K562 (cell line): ENCODE measurements at regions not wholly inside any gene's neighbourhood (a gene's known extent, or its start where the extent isn't known, plus 50 kb on each side); places are given as distances from the start of the nearest gene placed in this dataset.

Source experiments
- EGR1 ChIP-seq: fragments of 450-650 bp; conservative IDR thresholded peaks from 2 replicates; pipeline ENCODE4 v1.6.1; 2017; ENCODE audit warnings: mild to moderate bottlenecking
- GATA2 ChIP-seq: sonication (generic); formaldehyde crosslinking; IDR thresholded peaks from 2 replicates; pipeline ENCODE4 v1.4.0; 2020; ENCODE audit warnings: mild to moderate bottlenecking, missing genetic modification reagents
- NR2F6 ChIP-seq: fragments of 450-650 bp; formaldehyde crosslinking; IDR thresholded peaks from 2 replicates; pipeline ENCODE4 v1.4.0; 2020; ENCODE audit warnings: mild to moderate bottlenecking
- PHB ChIP-seq: fragments of 250-450 bp; sonication (Bioruptor Pico); IDR thresholded peaks from 2 replicates; pipeline ENCODE4 v1.5.0; 2021
- POLR2AphosphoS5 ChIP-seq: IDR thresholded peaks from 2 replicates; pipeline ENCODE4 v1.6.1; 2011; ENCODE audit warnings: mild to moderate bottlenecking, low read depth, low read length, moderate library complexity; ENCODE audit not compliant: control insufficient read depth, insufficient read depth
- SLC30A9 ChIP-seq: fragments of 250-450 bp; sonication (Bioruptor Pico); IDR thresholded peaks from 2 replicates; pipeline ENCODE4 v1.8.0; 2022; ENCODE audit warnings: mild to moderate bottlenecking, moderate library complexity
- YY1 ChIP-seq, 3 experiments: IDR thresholded peaks; 2 replicates each; pipeline ENCODE4 v1.6.1; 2011; ENCODE audit warnings: low read length in 2 of 3, mild to moderate bottlenecking in 2 of 3, moderate library complexity in 2 of 3, borderline replicate concordance in 1 of 3, control low read depth in 1 of 3, low read depth in 1 of 3; ENCODE audit not compliant: insufficient read depth in 3 of 3, insufficient replicate concordance in 2 of 3, control insufficient read depth in 1 of 3, insufficient read length in 1 of 3; ENCODE audit errors: extremely low read depth in 1 of 3
- ZFX ChIP-seq: sonication (generic); formaldehyde crosslinking; IDR thresholded peaks from 2 replicates; pipeline ENCODE4 v1.8.0; 2022; ENCODE audit warnings: mild to moderate bottlenecking, missing genetic modification reagents, moderate library complexity
- TF ChIP-seq, protein P1 (sequence below): conservative IDR thresholded peaks from 2 replicates; pipeline ENCODE4 v1.6.1; 2011; ENCODE audit warnings: low read depth, mild to moderate bottlenecking, low read length; ENCODE audit not compliant: control insufficient read depth
- TF ChIP-seq, protein P2 (sequence below): IDR thresholded peaks from 2 replicates; pipeline ENCODE4 v1.6.1; 2016; ENCODE audit warnings: missing genetic modification characterization, missing compliant biosample characterization
- TF ChIP-seq, protein P3 (sequence below), 3 experiments: IDR thresholded peaks in 2 of 3; conservative IDR thresholded peaks in 1 of 3; 2 replicates each; pipeline ENCODE4 v1.5.1; 2011 to 2012; ENCODE audit warnings: low read length in 3 of 3, mild to moderate bottlenecking in 3 of 3, control low read depth in 2 of 3, improper control_type of control experiment in 1 of 3, inconsistent platforms in 1 of 3, low read depth in 1 of 3, mixed read lengths in 1 of 3, moderate library complexity in 1 of 3; ENCODE audit not compliant: insufficient read depth in 2 of 3
- TF ChIP-seq, protein P4 (sequence below): fragments of 250-450 bp; sonication (Bioruptor Pico); IDR thresholded peaks from 2 replicates; pipeline ENCODE4 v1.8.0; 2022; ENCODE audit warnings: inconsistent platforms, mild to moderate bottlenecking, moderate library complexity, borderline replicate concordance

DNA sequence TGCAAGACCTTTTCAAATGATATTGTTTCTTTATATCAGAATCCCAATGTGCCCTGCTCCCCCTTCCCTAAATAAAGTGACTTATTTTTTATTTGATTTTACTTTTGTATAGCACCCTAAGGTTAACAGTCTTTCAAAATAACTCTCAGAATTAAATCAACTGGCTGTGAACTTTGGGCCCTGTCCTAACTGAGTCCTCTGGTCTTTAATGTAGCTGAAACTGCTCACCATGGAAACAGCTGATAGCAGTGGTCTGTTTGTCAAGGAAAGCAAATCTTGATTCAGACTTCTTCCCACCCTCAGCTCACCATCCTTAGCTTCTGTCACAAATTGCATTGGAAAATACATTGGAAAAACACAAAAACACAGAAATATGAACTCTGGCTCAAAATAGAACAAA lies 105.2 kb upstream of the PRPS1L1 start:
- TF ChIP-seq, protein P1, sequence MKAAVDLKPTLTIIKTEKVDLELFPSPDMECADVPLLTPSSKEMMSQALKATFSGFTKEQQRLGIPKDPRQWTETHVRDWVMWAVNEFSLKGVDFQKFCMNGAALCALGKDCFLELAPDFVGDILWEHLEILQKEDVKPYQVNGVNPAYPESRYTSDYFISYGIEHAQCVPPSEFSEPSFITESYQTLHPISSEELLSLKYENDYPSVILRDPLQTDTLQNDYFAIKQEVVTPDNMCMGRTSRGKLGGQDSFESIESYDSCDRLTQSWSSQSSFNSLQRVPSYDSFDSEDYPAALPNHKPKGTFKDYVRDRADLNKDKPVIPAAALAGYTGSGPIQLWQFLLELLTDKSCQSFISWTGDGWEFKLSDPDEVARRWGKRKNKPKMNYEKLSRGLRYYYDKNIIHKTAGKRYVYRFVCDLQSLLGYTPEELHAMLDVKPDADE, result no peak
- TF ChIP-seq PHB (CRISPR knock-in tag) (no peak), ZFX (CRISPR knock-in tag) (no peak), GATA2 (no peak), POLR2AphosphoS5 (no peak), SLC30A9 (CRISPR knock-in tag) (no peak), NR2F6 (no peak), EGR1 (no peak), YY1 (IDR thresholded peaks at IDR 0.05; ENCODE audit: borderline replicate concordance in 1 of 3, control insufficient read depth in 1 of 3, extremely low read depth in 1 of 3, insufficient read depth in 3 of 3, insufficient read length in 1 of 3, insufficient replicate concordance in 2 of 3, low read depth in 1 of 3, low read length in 2 of 3) (no peak)
- TF ChIP-seq, protein P2, sequence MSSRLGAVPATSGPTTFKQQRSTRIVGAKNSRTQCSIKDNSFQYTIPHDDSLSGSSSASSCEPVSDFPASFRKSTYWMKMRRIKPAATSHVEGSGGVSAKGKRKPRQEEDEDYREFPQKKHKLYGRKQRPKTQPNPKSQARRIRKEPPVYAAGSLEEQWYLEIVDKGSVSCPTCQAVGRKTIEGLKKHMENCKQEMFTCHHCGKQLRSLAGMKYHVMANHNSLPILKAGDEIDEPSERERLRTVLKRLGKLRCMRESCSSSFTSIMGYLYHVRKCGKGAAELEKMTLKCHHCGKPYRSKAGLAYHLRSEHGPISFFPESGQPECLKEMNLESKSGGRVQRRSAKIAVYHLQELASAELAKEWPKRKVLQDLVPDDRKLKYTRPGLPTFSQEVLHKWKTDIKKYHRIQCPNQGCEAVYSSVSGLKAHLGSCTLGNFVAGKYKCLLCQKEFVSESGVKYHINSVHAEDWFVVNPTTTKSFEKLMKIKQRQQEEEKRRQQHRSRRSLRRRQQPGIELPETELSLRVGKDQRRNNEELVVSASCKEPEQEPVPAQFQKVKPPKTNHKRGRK (tag), result no peak
- TF ChIP-seq, protein P3, sequence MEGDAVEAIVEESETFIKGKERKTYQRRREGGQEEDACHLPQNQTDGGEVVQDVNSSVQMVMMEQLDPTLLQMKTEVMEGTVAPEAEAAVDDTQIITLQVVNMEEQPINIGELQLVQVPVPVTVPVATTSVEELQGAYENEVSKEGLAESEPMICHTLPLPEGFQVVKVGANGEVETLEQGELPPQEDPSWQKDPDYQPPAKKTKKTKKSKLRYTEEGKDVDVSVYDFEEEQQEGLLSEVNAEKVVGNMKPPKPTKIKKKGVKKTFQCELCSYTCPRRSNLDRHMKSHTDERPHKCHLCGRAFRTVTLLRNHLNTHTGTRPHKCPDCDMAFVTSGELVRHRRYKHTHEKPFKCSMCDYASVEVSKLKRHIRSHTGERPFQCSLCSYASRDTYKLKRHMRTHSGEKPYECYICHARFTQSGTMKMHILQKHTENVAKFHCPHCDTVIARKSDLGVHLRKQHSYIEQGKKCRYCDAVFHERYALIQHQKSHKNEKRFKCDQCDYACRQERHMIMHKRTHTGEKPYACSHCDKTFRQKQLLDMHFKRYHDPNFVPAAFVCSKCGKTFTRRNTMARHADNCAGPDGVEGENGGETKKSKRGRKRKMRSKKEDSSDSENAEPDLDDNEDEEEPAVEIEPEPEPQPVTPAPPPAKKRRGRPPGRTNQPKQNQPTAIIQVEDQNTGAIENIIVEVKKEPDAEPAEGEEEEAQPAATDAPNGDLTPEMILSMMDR (IDR thresholded peaks at IDR 0.05 in 2 of 3, conservative IDR thresholded peaks at IDR 0.05 in 1 of 3; ENCODE audit: insufficient read depth in 2 of 3, low read depth in 1 of 3, low read length in 3 of 3), result no peak
- TF ChIP-seq, protein P4, sequence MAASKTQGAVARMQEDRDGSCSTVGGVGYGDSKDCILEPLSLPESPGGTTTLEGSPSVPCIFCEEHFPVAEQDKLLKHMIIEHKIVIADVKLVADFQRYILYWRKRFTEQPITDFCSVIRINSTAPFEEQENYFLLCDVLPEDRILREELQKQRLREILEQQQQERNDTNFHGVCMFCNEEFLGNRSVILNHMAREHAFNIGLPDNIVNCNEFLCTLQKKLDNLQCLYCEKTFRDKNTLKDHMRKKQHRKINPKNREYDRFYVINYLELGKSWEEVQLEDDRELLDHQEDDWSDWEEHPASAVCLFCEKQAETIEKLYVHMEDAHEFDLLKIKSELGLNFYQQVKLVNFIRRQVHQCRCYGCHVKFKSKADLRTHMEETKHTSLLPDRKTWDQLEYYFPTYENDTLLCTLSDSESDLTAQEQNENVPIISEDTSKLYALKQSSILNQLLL (CRISPR knock-in tag), result no peak
